ACHN (cell line): ENCODE measurements at regions not wholly inside any gene's neighbourhood (a gene's known extent, or its start where the extent isn't known, plus 50 kb on each side); places are given as distances from the start of the nearest gene placed in this dataset.

Experiments used
- DNase-seq: peaks from one replicate; pipeline ENCODE4 v3.0.0-alpha.2; 2015
- in situ Hi-C: cut with HindIII; loops from 2 replicates; pipeline ENCODE4 v1.10.0; 2017; ENCODE audit warnings: low sequenced_read_pairs, low pct_ligation_motif_present, low pct_unique_long_range_greater_than_20kb

- DNase-seq, result no peak
- in situ Hi-C loops, result no loop called here
Measured at GRCh38 chr10:131584287-131584686, 272.8 kb upstream of the TCERG1L start.

GRCh38 chr10:131585761-131586160, 274.2 kb upstream of the TCERG1L start:
- in situ Hi-C loops, result no loop called here

GRCh38 chr10:131586958-131587357, 275.4 kb upstream of the TCERG1L start:
- DNase-seq, result no peak
- in situ Hi-C loops, result no loop called here

More at GRCh38 chr10:131585761-131586160, 274.2 kb upstream of the TCERG1L start:
- DNase-seq, result no peak

- in situ Hi-C loops, result no loop called here
Measured at GRCh38 chr10:131587976-131588680, 276.6 kb upstream of the TCERG1L start.

GRCh38 chr10:131588704-131589220, 277.2 kb upstream of the TCERG1L start:
- DNase-seq, result no peak
- in situ Hi-C loops, result no loop called here

More at GRCh38 chr10:131587976-131588680, 276.6 kb upstream of the TCERG1L start:
- DNase-seq, result no peak

- in situ Hi-C loops, result no loop called here
- DNase-seq, result no peak
Measured at GRCh38 chr10:131590567-131590966, 279.0 kb upstream of the TCERG1L start.

GRCh38 chr10:131591936-131592335, 280.4 kb upstream of the TCERG1L start:
- DNase-seq, result no peak
- in situ Hi-C loops, result no loop called here

- DNase-seq, result no peak
- in situ Hi-C loops, result no loop called here
Measured at GRCh38 chr10:131609176-131609575, 291.6 kb upstream of the PPP2R2D start.

GRCh38 chr10:131615150-131615549, 285.7 kb upstream of the PPP2R2D start:
- no peak for DNase-seq
- in situ Hi-C loops, result no loop called here

- in situ Hi-C loops, result no loop called here
- DNase-seq, result no peak
Measured at GRCh38 chr10:131616040-131616439, 284.8 kb upstream of the PPP2R2D start.

- in situ Hi-C loops, result no loop called here
- DNase-seq, result no peak
Measured at GRCh38 chr10:131617113-131617858, 283.5 kb upstream of the PPP2R2D start.

GRCh38 chr10:131618587-131619267, 282.1 kb upstream of the PPP2R2D start:
- in situ Hi-C loops, result no loop called here
- no peak for DNase-seq

- DNase-seq, result no peak
- in situ Hi-C loops, result no loop called here
Measured at GRCh38 chr10:131620314-131620713, 280.5 kb upstream of the PPP2R2D start.

- in situ Hi-C loops, result no loop called here
- no peak for DNase-seq
Measured at GRCh38 chr10:131620904-131621303, 279.9 kb upstream of the PPP2R2D start.

- in situ Hi-C loops, result no loop called here
- DNase-seq, result no peak
Measured at GRCh38 chr10:131621784-131622624, 278.8 kb upstream of the PPP2R2D start.

- DNase-seq, result no peak
- in situ Hi-C loops, result no loop called here
Measured at GRCh38 chr10:131625041-131625440, 275.8 kb upstream of the PPP2R2D start.

- no peak for DNase-seq
- in situ Hi-C loops, result no loop called here
Measured at GRCh38 chr10:131626274-131626673, 274.5 kb upstream of the PPP2R2D start.

- no peak for DNase-seq
- in situ Hi-C loops, result no loop called here
Measured at GRCh38 chr10:131629026-131629770, 271.6 kb upstream of the PPP2R2D start.
